GM12878 (cell line): ENCODE measurements at regions not wholly inside any gene's neighbourhood (a gene's known extent, or its start where the extent isn't known, plus 50 kb on each side); places are given as distances from the start of the nearest gene placed in this dataset.

ENCODE experiments used
- ATAC-seq: fragments of 200-7000 bp; cut with Tn5 transposase; 3 replicates; pipeline ENCODE4 v1.9.1; 2020; ENCODE audit warnings: mild to moderate bottlenecking, moderate library complexity
- BruUV-seq: library from RNA; stranded (reverse); fragments of 400-500 nt; replicated peaks from 2 replicates; lab custom pipeline; 2021; lab: Mats Ljungman, UMichigan
- CTCF ChIA-PET: fragments of 300-600 bp; sonication (Branson Sonifier 250); formaldehyde crosslinking; extraction: SDS; loops from one replicate; lab custom pipeline; 2021; ENCODE audit warnings: inconsistent platforms; lab: Yijun Ruan, JAX
- POLR2A ChIA-PET: fragments of 350-600 bp; formaldehyde crosslinking; extraction: SDS; loops from one replicate; lab custom pipeline; 2021; ENCODE audit warnings: inconsistent platforms; lab: Charles Lee
- RAD21 ChIA-PET: fragments of 300-600 bp; sonication (Branson Sonifier 250); formaldehyde crosslinking; loops from one replicate; lab custom pipeline; 2023; ENCODE audit warnings: antibody characterized with exemption; ENCODE audit not compliant: unreplicated experiment; lab: Charles Lee
- SMC1A ChIA-PET: fragments of 300-600 bp; sonication (Branson Sonifier 250); formaldehyde crosslinking; loops from one replicate; lab custom pipeline; 2023; ENCODE audit not compliant: unreplicated experiment, uncharacterized antibody; lab: Charles Lee
- DNase-seq: peaks from one replicate; pipeline ENCODE4 v3.0.0-alpha.2; 2011; ENCODE audit warnings: low read depth, low spot score
- FAIRE-seq: peaks from 3 replicates; lab custom pipeline; 2011; peaks lifted over from hg19 to GRCh38; lab: Jason Lieb, UNC
- H2AFZ ChIP-seq: 2 replicates; pipeline ENCODE4 v1.6.0; 2011; ENCODE audit warnings: low read depth, low read length, control low read depth; ENCODE audit not compliant: control insufficient read depth
- H3K27ac ChIP-seq: 2 replicates; pipeline ENCODE4 v1.5.1; 2011; ENCODE audit warnings: control low read depth; ENCODE audit not compliant: control insufficient read depth, insufficient read depth
- H3K27me3 ChIP-seq, 2 experiments: replicated peaks in 1 of 2; 2 replicates each; pipeline versions ENCODE4 v1.6.0 to v1.6.1; 2011; ENCODE audit warnings: low read length in 1 of 2; ENCODE audit not compliant: control insufficient read depth in 2 of 2, insufficient read depth in 2 of 2
- H3K36me3 ChIP-seq, 2 experiments: 2 replicates each; pipeline ENCODE4 v1.5.1; 2011; ENCODE audit warnings: low read length in 1 of 2; ENCODE audit not compliant: control insufficient read depth in 2 of 2, insufficient read depth in 2 of 2
- H3K4me1 ChIP-seq: 2 replicates; pipeline ENCODE4 v1.6.1; 2011; ENCODE audit warnings: mild to moderate bottlenecking, low read length, moderate library complexity, mixed read lengths; ENCODE audit not compliant: control insufficient read depth, insufficient read depth
- H3K4me2 ChIP-seq: 2 replicates; pipeline ENCODE4 v1.6.0; 2011; ENCODE audit warnings: control low read depth; ENCODE audit not compliant: control insufficient read depth, insufficient read depth
- H3K4me3 ChIP-seq: fragments of 200-600 bp; sonication (generic); 2 replicates; pipeline ENCODE4 v1.5.1; 2016
- H3K79me2 ChIP-seq: 2 replicates; pipeline ENCODE4 v1.6.0; 2011; ENCODE audit warnings: low read length; ENCODE audit not compliant: control insufficient read depth, insufficient read depth
- H3K9ac ChIP-seq: 2 replicates; pipeline ENCODE4 v1.8.0; 2011; ENCODE audit warnings: low read length, control low read depth, mixed read lengths; ENCODE audit not compliant: control insufficient read depth, insufficient read depth
- H3K9me3 ChIP-seq: replicated peaks from 3 replicates; pipeline ENCODE4 v1.5.1; 2011; ENCODE audit warnings: mild to moderate bottlenecking, low read length; ENCODE audit not compliant: control insufficient read depth, insufficient read depth
- H4K20me1 ChIP-seq: 2 replicates; pipeline ENCODE4 v1.6.0; 2011; ENCODE audit not compliant: control insufficient read depth, insufficient read depth
- EGR1 ChIP-seq, 2 experiments: IDR thresholded peaks; 1 replicate in 1 of 2; 2 replicates in 1 of 2; pipeline ENCODE4 v1.6.1; 2011 to 2012; ENCODE audit warnings: low read depth in 2 of 2, low read length in 2 of 2, borderline replicate concordance in 1 of 2, mild to moderate bottlenecking in 1 of 2, moderate library complexity in 1 of 2
- NFYB ChIP-seq: IDR thresholded peaks from 2 replicates; pipeline ENCODE4 v1.6.1; 2011; ENCODE audit warnings: low read depth, mild to moderate bottlenecking, low read length, improper control_type of control experiment, moderate library complexity; ENCODE audit not compliant: insufficient read depth
- POLR2A ChIP-seq: IDR thresholded peaks from 2 replicates; pipeline ENCODE4 v1.6.1; 2011; ENCODE audit warnings: low read depth, mild to moderate bottlenecking, low read length
- POLR2AphosphoS2 ChIP-seq: IDR thresholded peaks from 2 replicates; pipeline ENCODE4 v1.6.1; 2011; ENCODE audit warnings: low read depth, mild to moderate bottlenecking, low read length, improper control_type of control experiment, moderate library complexity
- TCF3 ChIP-seq: IDR thresholded peaks from 2 replicates; pipeline ENCODE4 v1.6.1; 2012; ENCODE audit warnings: low read depth, mild to moderate bottlenecking, low read length, borderline replicate concordance; ENCODE audit not compliant: insufficient read depth
- YY1 ChIP-seq: IDR thresholded peaks from 2 replicates; pipeline ENCODE4 v1.6.1; 2011; ENCODE audit warnings: low read depth, mild to moderate bottlenecking, low read length
- ZNF24 ChIP-seq: fragments of 450-650 bp; IDR thresholded peaks from 2 replicates; pipeline ENCODE4 v1.6.1; 2017; ENCODE audit warnings: antibody characterized with exemption, mild to moderate bottlenecking
- ZZZ3 ChIP-seq: IDR thresholded peaks from 2 replicates; pipeline ENCODE4 v1.6.1; 2011; ENCODE audit warnings: low read depth; ENCODE audit not compliant: control insufficient read depth, insufficient read length
- WGBS: methylation state at CpG from one replicate; pipeline ENCODE4 v1.1.6; 2016; ENCODE audit warnings: low lambda C conversion rate; ENCODE audit not compliant: insufficient replicate concordance, insufficient coverage; ENCODE audit errors: missing lambda C conversion rate; 5-methylcytosine and 5-hydroxymethylcytosine counted together
- in situ Hi-C: fragments of 300-500 bp; cut with MboI; formaldehyde crosslinking; loops from 9 replicates; pipeline ENCODE4 v1.14.3; 2018; ENCODE audit warnings: mixed read lengths
- intact Hi-C: fragments of 100-400 bp; cut with micrococcal nuclease; formaldehyde crosslinking; loops from one replicate; pipeline ENCODE4 v1.14.2; 2022; ENCODE audit not compliant: unreplicated experiment
- TF ChIP-seq, protein P1 (sequence below): fragments of 450-650 bp; IDR thresholded peaks from 2 replicates; pipeline ENCODE4 v1.6.1; 2017; ENCODE audit warnings: low read depth, mild to moderate bottlenecking, moderate library complexity
- TF ChIP-seq, protein P2 (sequence below): fragments of 150-350 bp; IDR thresholded peaks from 2 replicates; pipeline ENCODE4 v1.6.1; 2014; ENCODE audit warnings: mild to moderate bottlenecking, low read depth, low read length

DNA sequence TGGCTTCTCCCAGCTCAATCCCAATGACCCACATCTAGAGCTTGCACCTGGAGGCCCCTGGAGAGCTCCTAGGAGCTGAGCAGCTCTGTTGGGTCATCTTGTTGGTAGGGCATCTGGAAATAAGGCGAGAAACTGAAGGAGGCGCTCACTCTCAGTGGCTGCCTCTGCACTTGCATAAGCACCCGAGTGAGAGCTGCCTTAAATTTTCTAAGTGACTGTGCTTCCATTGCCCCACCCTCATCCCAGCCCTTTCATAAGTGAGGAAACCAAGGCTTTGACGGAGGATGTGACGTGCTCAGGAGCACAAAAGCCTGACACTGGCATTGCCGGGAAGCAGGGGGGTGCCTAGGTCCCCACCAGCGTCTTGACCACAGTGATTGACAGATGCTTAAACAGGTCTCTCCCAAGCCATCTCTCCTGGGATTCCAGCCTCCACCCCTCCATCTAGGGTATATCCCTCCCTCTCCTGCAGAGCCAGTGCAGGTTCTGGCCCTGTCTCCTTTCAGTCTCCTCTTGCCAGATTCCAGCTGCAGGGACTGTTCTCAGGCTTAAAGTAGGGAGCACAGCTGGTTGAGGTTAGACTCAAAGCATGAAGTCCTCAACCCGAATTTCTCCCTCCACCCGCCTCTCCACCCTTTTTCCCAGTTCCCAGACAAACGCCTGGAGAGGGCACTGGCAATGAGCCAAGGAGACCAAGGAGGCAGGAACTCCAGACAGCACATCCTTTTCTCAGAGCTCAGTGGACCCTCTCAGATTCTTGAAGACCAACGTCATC, 113.7 kb downstream of the IRX5 start (continued):
- TF ChIP-seq YY1 = no peak
- TF ChIP-seq, protein P1, sequence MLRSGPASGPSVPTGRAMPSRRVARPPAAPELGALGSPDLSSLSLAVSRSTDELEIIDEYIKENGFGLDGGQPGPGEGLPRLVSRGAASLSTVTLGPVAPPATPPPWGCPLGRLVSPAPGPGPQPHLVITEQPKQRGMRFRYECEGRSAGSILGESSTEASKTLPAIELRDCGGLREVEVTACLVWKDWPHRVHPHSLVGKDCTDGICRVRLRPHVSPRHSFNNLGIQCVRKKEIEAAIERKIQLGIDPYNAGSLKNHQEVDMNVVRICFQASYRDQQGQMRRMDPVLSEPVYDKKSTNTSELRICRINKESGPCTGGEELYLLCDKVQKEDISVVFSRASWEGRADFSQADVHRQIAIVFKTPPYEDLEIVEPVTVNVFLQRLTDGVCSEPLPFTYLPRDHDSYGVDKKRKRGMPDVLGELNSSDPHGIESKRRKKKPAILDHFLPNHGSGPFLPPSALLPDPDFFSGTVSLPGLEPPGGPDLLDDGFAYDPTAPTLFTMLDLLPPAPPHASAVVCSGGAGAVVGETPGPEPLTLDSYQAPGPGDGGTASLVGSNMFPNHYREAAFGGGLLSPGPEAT = no peak

DNA sequence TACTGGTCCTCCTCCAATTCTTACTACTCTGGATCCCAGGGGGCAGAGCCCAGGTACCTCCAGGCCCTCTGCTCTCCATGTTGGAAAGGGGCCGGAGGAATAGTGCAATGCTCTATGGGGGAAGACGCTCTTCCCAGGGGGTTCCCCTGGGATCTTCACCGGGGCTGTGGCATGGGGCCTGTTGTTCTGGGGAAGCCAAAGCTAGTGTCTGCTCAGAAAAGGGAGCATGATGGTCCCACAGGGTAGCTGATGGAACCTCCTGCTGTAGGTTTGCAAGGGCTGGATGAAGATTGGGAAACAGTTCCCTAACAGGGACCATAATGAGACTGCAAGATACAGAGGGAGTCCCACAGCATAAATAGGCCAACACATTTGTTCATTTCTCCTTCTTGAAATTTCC, 114.7 kb downstream of the IRX5 start:
- H4K20me1 ChIP-seq = no peaks in the 10 kb centered on the region
- in situ Hi-C loops (no loop called here), intact Hi-C loops (no loop called here)
- ChIA-PET SMC1A (no interaction called here), RAD21 (no interaction called here), CTCF (interaction anchor here (0.8 to 2.0 kb wide), 2 partner anchors 10 to 13 kb away, joined by 3 to 8 read pairs; no protein-coding TSS in a partner anchor), POLR2A (no interaction called here)
- TF ChIP-seq, protein P2, sequence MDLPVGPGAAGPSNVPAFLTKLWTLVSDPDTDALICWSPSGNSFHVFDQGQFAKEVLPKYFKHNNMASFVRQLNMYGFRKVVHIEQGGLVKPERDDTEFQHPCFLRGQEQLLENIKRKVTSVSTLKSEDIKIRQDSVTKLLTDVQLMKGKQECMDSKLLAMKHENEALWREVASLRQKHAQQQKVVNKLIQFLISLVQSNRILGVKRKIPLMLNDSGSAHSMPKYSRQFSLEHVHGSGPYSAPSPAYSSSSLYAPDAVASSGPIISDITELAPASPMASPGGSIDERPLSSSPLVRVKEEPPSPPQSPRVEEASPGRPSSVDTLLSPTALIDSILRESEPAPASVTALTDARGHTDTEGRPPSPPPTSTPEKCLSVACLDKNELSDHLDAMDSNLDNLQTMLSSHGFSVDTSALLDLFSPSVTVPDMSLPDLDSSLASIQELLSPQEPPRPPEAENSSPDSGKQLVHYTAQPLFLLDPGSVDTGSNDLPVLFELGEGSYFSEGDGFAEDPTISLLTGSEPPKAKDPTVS = no peak
- no peak for TF ChIP-seq TCF3
- TF ChIP-seq POLR2AphosphoS2 = no peak
- TF ChIP-seq POLR2A = no peak
- TF ChIP-seq ZNF24 = no peak
- TF ChIP-seq NFYB = no peak
- TF ChIP-seq ZZZ3 = no peak
- no peak for TF ChIP-seq EGR1 (IDR thresholded peaks at IDR 0.05; ENCODE audit: borderline replicate concordance in 1 of 2, low read depth in 2 of 2, low read length in 2 of 2)
- DNase-seq (no peak), ATAC-seq (no peak), FAIRE-seq (no peak)
- 40% methylated on average over 3 of the region's 3 CpGs for WGBS
- H3K9ac ChIP-seq = no peak overlapping the region
- no peak overlapping the region for H3K4me3 ChIP-seq
- H3K27ac ChIP-seq = no peak overlapping the region
- H3K4me1 ChIP-seq = no peaks in the 10 kb centered on the region
- H3K79me2 ChIP-seq = no peaks in the 10 kb centered on the region
- no peaks in the 10 kb centered on the region for H3K27me3 ChIP-seq
- H3K36me3 ChIP-seq = no peaks in the 10 kb centered on the region
- H3K4me2 ChIP-seq = no peak overlapping the region
- no peaks in the 10 kb centered on the region for H3K9me3 ChIP-seq
- no TSS peak for BruUV-seq
- H2AFZ ChIP-seq = no peak overlapping the region
